Ishikawa (cell line): ENCODE measurements at regions not wholly inside any gene's neighbourhood (a gene's known extent, or its start where the extent isn't known, plus 50 kb on each side); places are given as distances from the start of the nearest gene placed in this dataset.

Source experiments
- CEBPB ChIP-seq: IDR thresholded peaks from 2 replicates; pipeline ENCODE4 v1.6.1; 2012
- CREB1 ChIP-seq: IDR thresholded peaks from 2 replicates; pipeline ENCODE4 v1.6.1; 2012; ENCODE audit warnings: low read depth
- EGR1 ChIP-seq: IDR thresholded peaks from 2 replicates; pipeline ENCODE4 v1.6.1; 2012
- EP300 ChIP-seq: IDR thresholded peaks from 2 replicates; pipeline ENCODE4 v1.6.1; 2012; ENCODE audit warnings: borderline replicate concordance
- FOXM1 ChIP-seq: IDR thresholded peaks from 2 replicates; pipeline ENCODE4 v1.6.1; 2012; ENCODE audit warnings: low read depth, borderline replicate concordance
- NFIC ChIP-seq: IDR thresholded peaks from 2 replicates; pipeline ENCODE4 v1.6.1; 2012
- RAD21 ChIP-seq: IDR thresholded peaks from 2 replicates; pipeline ENCODE4 v1.6.1; 2012; ENCODE audit warnings: low read depth
- TAF1 ChIP-seq: IDR thresholded peaks from 2 replicates; pipeline ENCODE4 v1.6.1; 2012; ENCODE audit warnings: low read depth, mild to moderate bottlenecking
- TCF12 ChIP-seq: IDR thresholded peaks from 2 replicates; pipeline ENCODE4 v1.6.1; 2012; ENCODE audit warnings: low read depth
- TEAD4 ChIP-seq: IDR thresholded peaks from 2 replicates; pipeline ENCODE4 v1.6.1; 2012
- YY1 ChIP-seq: IDR thresholded peaks from 2 replicates; pipeline ENCODE4 v1.6.1; 2012; ENCODE audit warnings: low read depth
- ZBTB7A ChIP-seq: IDR thresholded peaks from 2 replicates; pipeline ENCODE4 v1.6.1; 2012; ENCODE audit warnings: low read depth
- TF ChIP-seq, protein P1 (sequence below): IDR thresholded peaks from 2 replicates; pipeline ENCODE4 v1.6.1; 2012; ENCODE audit warnings: low read depth, mild to moderate bottlenecking
- TF ChIP-seq, protein P2 (sequence below): IDR thresholded peaks from 2 replicates; pipeline ENCODE4 v1.6.1; 2012
- TF ChIP-seq, protein P3 (sequence below): IDR thresholded peaks from 2 replicates; pipeline ENCODE4 v1.6.1; 2012

DNA sequence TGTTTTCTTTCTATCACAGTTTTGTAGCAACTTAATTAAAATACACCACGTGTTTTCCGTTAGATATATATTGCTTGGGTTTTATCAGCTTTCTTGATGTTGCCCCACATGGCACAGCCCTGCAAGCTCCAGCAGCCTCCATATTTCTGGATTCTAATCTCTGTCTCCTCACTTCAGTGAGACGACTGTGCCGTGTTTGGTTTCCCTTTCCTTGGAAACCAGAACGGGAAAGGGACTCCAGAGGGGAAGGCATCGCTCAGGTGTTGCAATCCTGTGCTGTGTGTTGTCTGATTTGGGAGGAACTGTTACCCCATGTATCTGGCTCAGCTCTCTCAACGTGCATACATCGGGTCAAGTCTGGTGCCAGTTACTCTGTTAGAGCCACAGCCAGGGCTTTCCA is 464.2 kb upstream of the B3GAT1 start:
- no peak for TF ChIP-seq RAD21
- no peak for TF ChIP-seq FOXM1
- TF ChIP-seq, protein P1, sequence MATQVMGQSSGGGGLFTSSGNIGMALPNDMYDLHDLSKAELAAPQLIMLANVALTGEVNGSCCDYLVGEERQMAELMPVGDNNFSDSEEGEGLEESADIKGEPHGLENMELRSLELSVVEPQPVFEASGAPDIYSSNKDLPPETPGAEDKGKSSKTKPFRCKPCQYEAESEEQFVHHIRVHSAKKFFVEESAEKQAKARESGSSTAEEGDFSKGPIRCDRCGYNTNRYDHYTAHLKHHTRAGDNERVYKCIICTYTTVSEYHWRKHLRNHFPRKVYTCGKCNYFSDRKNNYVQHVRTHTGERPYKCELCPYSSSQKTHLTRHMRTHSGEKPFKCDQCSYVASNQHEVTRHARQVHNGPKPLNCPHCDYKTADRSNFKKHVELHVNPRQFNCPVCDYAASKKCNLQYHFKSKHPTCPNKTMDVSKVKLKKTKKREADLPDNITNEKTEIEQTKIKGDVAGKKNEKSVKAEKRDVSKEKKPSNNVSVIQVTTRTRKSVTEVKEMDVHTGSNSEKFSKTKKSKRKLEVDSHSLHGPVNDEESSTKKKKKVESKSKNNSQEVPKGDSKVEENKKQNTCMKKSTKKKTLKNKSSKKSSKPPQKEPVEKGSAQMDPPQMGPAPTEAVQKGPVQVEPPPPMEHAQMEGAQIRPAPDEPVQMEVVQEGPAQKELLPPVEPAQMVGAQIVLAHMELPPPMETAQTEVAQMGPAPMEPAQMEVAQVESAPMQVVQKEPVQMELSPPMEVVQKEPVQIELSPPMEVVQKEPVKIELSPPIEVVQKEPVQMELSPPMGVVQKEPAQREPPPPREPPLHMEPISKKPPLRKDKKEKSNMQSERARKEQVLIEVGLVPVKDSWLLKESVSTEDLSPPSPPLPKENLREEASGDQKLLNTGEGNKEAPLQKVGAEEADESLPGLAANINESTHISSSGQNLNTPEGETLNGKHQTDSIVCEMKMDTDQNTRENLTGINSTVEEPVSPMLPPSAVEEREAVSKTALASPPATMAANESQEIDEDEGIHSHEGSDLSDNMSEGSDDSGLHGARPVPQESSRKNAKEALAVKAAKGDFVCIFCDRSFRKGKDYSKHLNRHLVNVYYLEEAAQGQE, result no peak
- no peak for TF ChIP-seq TEAD4
- no peak for TF ChIP-seq ZBTB7A
- TF ChIP-seq CEBPB, result no peak
- TF ChIP-seq, protein P2, sequence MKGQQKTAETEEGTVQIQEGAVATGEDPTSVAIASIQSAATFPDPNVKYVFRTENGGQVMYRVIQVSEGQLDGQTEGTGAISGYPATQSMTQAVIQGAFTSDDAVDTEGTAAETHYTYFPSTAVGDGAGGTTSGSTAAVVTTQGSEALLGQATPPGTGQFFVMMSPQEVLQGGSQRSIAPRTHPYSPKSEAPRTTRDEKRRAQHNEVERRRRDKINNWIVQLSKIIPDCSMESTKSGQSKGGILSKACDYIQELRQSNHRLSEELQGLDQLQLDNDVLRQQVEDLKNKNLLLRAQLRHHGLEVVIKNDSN, result no peak
- no peak for TF ChIP-seq EGR1
- no peak for TF ChIP-seq CREB1
- no peak for TF ChIP-seq TAF1

DNA sequence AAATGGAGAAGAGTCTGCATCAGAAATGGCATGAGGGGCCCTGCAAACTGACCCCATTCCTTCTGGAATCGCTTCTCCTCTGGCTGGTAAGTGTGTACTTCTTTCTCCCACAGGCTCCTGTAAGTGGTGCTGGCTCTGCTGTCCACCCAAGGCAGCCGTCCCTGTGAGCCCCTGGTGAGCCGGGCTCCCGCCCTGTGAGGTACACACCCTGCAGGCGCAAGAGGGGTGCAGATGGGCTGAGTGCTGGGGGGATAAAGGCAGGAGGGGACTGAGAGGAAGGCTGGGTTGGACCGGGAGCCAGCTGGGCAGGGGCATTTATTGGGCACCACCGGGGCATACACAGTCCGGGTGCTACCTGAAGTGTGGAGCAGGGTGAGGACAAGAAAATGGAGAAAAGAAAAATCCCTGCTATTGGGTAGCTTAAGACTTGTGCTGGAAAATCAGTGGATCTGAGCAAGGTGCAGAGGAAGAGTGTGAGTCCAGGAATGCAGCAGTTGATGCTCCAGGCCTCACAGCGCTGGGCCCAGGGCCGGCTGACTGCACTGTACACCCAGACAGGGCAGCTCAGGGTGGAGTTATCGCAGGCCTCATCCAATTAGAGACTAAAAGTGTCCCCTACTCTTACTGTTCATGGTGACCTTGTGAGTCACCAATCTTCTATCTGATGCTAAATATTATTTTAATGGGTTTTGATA is 455.1 kb upstream of the B3GAT1 start:
- TF ChIP-seq, protein P3, sequence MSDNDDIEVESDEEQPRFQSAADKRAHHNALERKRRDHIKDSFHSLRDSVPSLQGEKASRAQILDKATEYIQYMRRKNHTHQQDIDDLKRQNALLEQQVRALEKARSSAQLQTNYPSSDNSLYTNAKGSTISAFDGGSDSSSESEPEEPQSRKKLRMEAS, result no peak
- TF ChIP-seq TCF12 (no peak), YY1 (no peak), EGR1 (no peak), CEBPB (no peak), CREB1 (no peak), ZBTB7A (no peak), TEAD4 (no peak), FOXM1 (no peak), RAD21 (no peak), TAF1 (no peak), EP300 (no peak), NFIC (no peak)
- TF ChIP-seq, protein P1, result no peak
- TF ChIP-seq, protein P2, result no peak

DNA sequence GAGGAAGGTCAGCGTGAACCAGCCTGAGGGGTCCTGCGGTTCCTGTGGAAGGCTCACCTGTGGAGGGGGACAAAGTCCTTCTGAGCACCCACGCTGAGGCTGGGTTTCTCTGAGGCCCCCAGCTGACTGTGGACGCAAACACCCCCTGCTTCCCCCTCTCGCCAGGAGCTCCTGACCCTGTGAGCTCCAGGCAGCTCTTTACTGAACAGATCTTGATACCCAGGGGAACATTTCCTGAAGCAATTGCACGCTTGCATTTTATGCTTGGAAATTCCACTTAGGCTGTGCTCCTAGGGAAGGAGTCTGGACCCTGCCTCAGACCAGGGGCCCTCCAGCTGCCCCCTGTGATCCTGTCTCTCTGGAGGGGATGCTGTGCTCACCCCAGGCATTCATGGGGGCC is 454.2 kb upstream of the B3GAT1 start:
- TF ChIP-seq YY1 (no peak), NFIC (no peak), TAF1 (no peak), ZBTB7A (no peak), FOXM1 (no peak), EP300 (no peak), CEBPB (no peak)
- TF ChIP-seq, protein P1, result no peak
- TF ChIP-seq, protein P2, result no peak

DNA sequence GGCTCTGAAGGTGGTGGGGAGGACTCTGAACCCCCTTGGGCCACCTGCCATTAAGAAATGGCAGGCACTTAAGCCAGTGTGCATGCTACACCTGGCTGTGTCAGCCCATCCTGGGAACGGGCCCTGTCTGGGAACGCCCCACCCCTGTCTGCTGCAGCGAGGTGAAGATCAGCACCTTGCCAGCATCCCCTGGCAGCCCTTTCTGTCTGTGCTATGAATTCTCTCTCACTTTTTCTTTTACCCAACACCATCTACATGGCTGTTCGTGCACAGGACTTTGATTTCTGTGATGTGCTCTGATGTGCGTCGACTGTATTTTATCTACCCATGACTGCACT is 452.9 kb upstream of the B3GAT1 start:
- no peak for TF ChIP-seq YY1
- TF ChIP-seq RAD21, result no peak
- TF ChIP-seq EP300, result no peak
- TF ChIP-seq FOXM1, result no peak
- no peak for TF ChIP-seq TEAD4
- TF ChIP-seq, protein P3, result no peak
- no peak for TF ChIP-seq CREB1
